ENCODE measurements at regions not wholly inside any gene's neighbourhood (a gene's known extent, or its start where the extent isn't known, plus 50 kb on each side); places are given as distances from the start of the nearest gene placed in this dataset.

- ChIA-PET POLR2A (ENCODE audit: low non-redundant PET) (no interaction called here), CTCF (interaction anchor here (0.6 kb wide), 1 partner anchor 96 kb away, joined by 3 read pairs; the partner anchor contains the start of gene FAM20C)
- no peak for TF ChIP-seq CTCF (conservative IDR thresholded peaks at IDR 0.05; ENCODE audit: low read depth, low read length)
- TF ChIP-seq EZH2 (IDR thresholded peaks at IDR 0.05; ENCODE audit: borderline replicate concordance, low read depth, low read length, poor library complexity, severe bottlenecking) = no peak
- Histone ChIP-seq H3K9me3 (ENCODE audit: low read depth, low read length, poor library complexity, severe bottlenecking) (no peaks in the 10 kb centered on the region), H3K4me3 (ENCODE audit: low read depth, low read length, poor library complexity, severe bottlenecking) (no peak overlapping the region), H3K4me1 (ENCODE audit: insufficient read depth, low read length, poor library complexity, severe bottlenecking) (peaks cover 16% of the 10 kb centered on the region), H3K27me3 (replicated peaks; ENCODE audit: insufficient read depth, low read depth, low read length, poor library complexity) (no peaks in the 10 kb centered on the region), H3K36me3 (ENCODE audit: insufficient read depth, low read length, poor library complexity, severe bottlenecking) (no peaks in the 10 kb centered on the region), H3K27ac (ENCODE audit: low read depth, low read length, poor library complexity, severe bottlenecking) (no peak overlapping the region)
- no TSS peak for BruUV-seq (replicated peaks)
- intact Hi-C loops (cut with micrococcal nuclease; ENCODE audit: unreplicated experiment) = no loop called here
- no peak for DNase-seq (ENCODE audit: low spot score)
Observed at GRCh38 chr7:95863-96260, 96.5 kb upstream of the FAM20C start.

- CTCF ChIA-PET = no interaction called here
Observed at GRCh38 chr7:96861-97260, 95.5 kb upstream of the FAM20C start.

GRCh38 chr7:97310-97841, 95.0 kb upstream of the FAM20C start:
- H3K4me3 ChIP-seq (ENCODE audit: low read depth, low read length, poor library complexity, severe bottlenecking) = no peak overlapping the region
- BruUV-seq (replicated peaks) = no TSS peak
- POLR2A ChIA-PET (ENCODE audit: low non-redundant PET) = no interaction called here

More at GRCh38 chr7:96861-97260, 95.5 kb upstream of the FAM20C start:
- BruUV-seq (replicated peaks) = no TSS peak
- DNase-seq (ENCODE audit: low spot score) = no peak
- Histone ChIP-seq H3K4me1 (ENCODE audit: insufficient read depth, low read length, poor library complexity, severe bottlenecking) (peaks cover 12% of the 10 kb centered on the region), H3K27me3 (replicated peaks; ENCODE audit: insufficient read depth, low read depth, low read length, poor library complexity) (no peaks in the 10 kb centered on the region), H3K27ac (ENCODE audit: low read depth, low read length, poor library complexity, severe bottlenecking) (no peak overlapping the region), H3K36me3 (ENCODE audit: insufficient read depth, low read length, poor library complexity, severe bottlenecking) (no peaks in the 10 kb centered on the region), H3K4me3 (ENCODE audit: low read depth, low read length, poor library complexity, severe bottlenecking) (no peak overlapping the region), H3K9me3 (ENCODE audit: low read depth, low read length, poor library complexity, severe bottlenecking) (no peaks in the 10 kb centered on the region)
- intact Hi-C loops (cut with micrococcal nuclease; ENCODE audit: unreplicated experiment) = no loop called here
- POLR2A ChIA-PET (ENCODE audit: low non-redundant PET) = no interaction called here
- TF ChIP-seq EZH2 (IDR thresholded peaks at IDR 0.05; ENCODE audit: borderline replicate concordance, low read depth, low read length, poor library complexity, severe bottlenecking) (no peak), CTCF (conservative IDR thresholded peaks at IDR 0.05; ENCODE audit: low read depth, low read length) (no peak)

More at GRCh38 chr7:97310-97841, 95.0 kb upstream of the FAM20C start:
- no peaks in the 10 kb centered on the region for H3K9me3 ChIP-seq (ENCODE audit: low read depth, low read length, poor library complexity, severe bottlenecking)
- H3K4me1 ChIP-seq (ENCODE audit: insufficient read depth, low read length, poor library complexity, severe bottlenecking) = peaks cover 7% of the 10 kb centered on the region
- no peak for DNase-seq (ENCODE audit: low spot score)
- no peak for TF ChIP-seq EZH2 (IDR thresholded peaks at IDR 0.05; ENCODE audit: borderline replicate concordance, low read depth, low read length, poor library complexity, severe bottlenecking)
- no peak for TF ChIP-seq CTCF (conservative IDR thresholded peaks at IDR 0.05; ENCODE audit: low read depth, low read length)
- H3K27ac ChIP-seq (ENCODE audit: low read depth, low read length, poor library complexity, severe bottlenecking) = no peak overlapping the region
- CTCF ChIA-PET = no interaction called here
- no peaks in the 10 kb centered on the region for H3K36me3 ChIP-seq (ENCODE audit: insufficient read depth, low read length, poor library complexity, severe bottlenecking)
- intact Hi-C loops (cut with micrococcal nuclease; ENCODE audit: unreplicated experiment) = no loop called here
- no peaks in the 10 kb centered on the region for H3K27me3 ChIP-seq (replicated peaks; ENCODE audit: insufficient read depth, low read depth, low read length, poor library complexity)

Data from A673 (cell line).